Right atrium auricular region (tissue), 2 donors: ENCODE measurements at regions not wholly inside any gene's neighbourhood (a gene's known extent, or its start where the extent isn't known, plus 50 kb on each side); places are given as distances from the start of the nearest gene placed in this dataset.

Experiments
- DNase-seq: peaks from one replicate; pipeline ENCODE4 v3.0.0-alpha.2; 2019; ENCODE audit warnings: low spot score
- H3K27ac ChIP-seq, 2 donors: fragments of 200-600 bp; sonication (generic); 1 replicate in 1 of 2; 2 replicates in 1 of 2; pipeline ENCODE4 v1.5.1; 2016 to 2019
- H3K27me3 ChIP-seq, 2 donors: fragments of 200-600 bp; sonication (generic); one replicate each; pipeline versions ENCODE4 v1.5.1 to v1.6.0; 2017 to 2019
- H3K36me3 ChIP-seq: fragments of 200-600 bp; sonication (generic); one replicate; pipeline ENCODE4 v1.5.1; 2016
- H3K4me1 ChIP-seq, 2 donors: fragments of 200-600 bp; sonication (generic); one replicate each; pipeline versions ENCODE4 v1.5.1 to v1.6.0; 2017 to 2019
- H3K4me3 ChIP-seq, 2 donors: fragments of 200-600 bp; sonication (generic); 1 replicate in 1 of 2; 2 replicates in 1 of 2; pipeline ENCODE4 v1.5.1; 2017 to 2019; ENCODE audit warnings: mild to moderate bottlenecking in 1 of 2, moderate library complexity in 1 of 2
- H3K9me3 ChIP-seq, 2 donors: fragments of 200-600 bp; sonication (generic); one replicate each; pipeline ENCODE4 v1.5.1; 2019
- TF ChIP-seq, protein P1 (sequence below), 2 donors: fragments of 200-600 bp; sonication (generic); IDR thresholded peaks; one replicate each; pipeline ENCODE4 v1.5.1; 2019; ENCODE audit warnings: antibody characterized with exemption in 2 of 2

DNA sequence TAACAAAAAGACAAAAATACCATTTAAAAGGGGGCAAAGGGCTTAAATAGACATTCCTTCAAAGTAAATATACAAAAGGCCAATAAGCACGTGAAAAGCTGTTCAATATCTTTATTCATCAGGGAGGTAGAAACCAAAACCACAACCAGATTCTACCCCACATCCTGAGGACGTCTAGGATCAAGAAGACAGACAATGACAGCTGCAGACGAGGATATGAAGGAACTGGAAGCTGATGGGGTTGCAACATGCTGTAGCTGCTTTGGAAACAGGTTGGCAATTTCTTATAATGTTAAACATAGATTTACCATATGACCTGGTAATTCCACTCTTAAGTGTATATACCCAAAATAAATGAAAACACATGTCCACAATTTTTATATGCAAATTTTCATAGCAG, 85.1 kb upstream of the C14orf180 start:
- Histone ChIP-seq H3K9me3 (peaks cover 0 to 8% of the 10 kb centered on the region in 2 donors), H3K36me3 (no peaks in the 10 kb centered on the region), H3K4me3 (no peak overlapping the region), H3K4me1 (no peaks in the 10 kb centered on the region), H3K27me3 (no peaks in the 10 kb centered on the region), H3K27ac (no peak overlapping the region)
- TF ChIP-seq, protein P1, sequence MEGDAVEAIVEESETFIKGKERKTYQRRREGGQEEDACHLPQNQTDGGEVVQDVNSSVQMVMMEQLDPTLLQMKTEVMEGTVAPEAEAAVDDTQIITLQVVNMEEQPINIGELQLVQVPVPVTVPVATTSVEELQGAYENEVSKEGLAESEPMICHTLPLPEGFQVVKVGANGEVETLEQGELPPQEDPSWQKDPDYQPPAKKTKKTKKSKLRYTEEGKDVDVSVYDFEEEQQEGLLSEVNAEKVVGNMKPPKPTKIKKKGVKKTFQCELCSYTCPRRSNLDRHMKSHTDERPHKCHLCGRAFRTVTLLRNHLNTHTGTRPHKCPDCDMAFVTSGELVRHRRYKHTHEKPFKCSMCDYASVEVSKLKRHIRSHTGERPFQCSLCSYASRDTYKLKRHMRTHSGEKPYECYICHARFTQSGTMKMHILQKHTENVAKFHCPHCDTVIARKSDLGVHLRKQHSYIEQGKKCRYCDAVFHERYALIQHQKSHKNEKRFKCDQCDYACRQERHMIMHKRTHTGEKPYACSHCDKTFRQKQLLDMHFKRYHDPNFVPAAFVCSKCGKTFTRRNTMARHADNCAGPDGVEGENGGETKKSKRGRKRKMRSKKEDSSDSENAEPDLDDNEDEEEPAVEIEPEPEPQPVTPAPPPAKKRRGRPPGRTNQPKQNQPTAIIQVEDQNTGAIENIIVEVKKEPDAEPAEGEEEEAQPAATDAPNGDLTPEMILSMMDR (IDR thresholded peaks at IDR 0.05): no peak
- DNase-seq: no peak

GRCh38 chr14:104496095-104496494, 83.5 kb upstream of the C14orf180 start:
- no peaks in the 10 kb centered on the region for H3K27me3 ChIP-seq
- H3K9me3 ChIP-seq: peaks cover 0 to 11% of the 10 kb centered on the region in 2 donors
- no peaks in the 10 kb centered on the region for H3K4me1 ChIP-seq
- H3K36me3 ChIP-seq: no peaks in the 10 kb centered on the region
- DNase-seq: no peak
- no peak overlapping the region for H3K4me3 ChIP-seq
- H3K27ac ChIP-seq: no peak overlapping the region
- TF ChIP-seq, protein P1 (IDR thresholded peaks at IDR 0.05): no peak

DNA sequence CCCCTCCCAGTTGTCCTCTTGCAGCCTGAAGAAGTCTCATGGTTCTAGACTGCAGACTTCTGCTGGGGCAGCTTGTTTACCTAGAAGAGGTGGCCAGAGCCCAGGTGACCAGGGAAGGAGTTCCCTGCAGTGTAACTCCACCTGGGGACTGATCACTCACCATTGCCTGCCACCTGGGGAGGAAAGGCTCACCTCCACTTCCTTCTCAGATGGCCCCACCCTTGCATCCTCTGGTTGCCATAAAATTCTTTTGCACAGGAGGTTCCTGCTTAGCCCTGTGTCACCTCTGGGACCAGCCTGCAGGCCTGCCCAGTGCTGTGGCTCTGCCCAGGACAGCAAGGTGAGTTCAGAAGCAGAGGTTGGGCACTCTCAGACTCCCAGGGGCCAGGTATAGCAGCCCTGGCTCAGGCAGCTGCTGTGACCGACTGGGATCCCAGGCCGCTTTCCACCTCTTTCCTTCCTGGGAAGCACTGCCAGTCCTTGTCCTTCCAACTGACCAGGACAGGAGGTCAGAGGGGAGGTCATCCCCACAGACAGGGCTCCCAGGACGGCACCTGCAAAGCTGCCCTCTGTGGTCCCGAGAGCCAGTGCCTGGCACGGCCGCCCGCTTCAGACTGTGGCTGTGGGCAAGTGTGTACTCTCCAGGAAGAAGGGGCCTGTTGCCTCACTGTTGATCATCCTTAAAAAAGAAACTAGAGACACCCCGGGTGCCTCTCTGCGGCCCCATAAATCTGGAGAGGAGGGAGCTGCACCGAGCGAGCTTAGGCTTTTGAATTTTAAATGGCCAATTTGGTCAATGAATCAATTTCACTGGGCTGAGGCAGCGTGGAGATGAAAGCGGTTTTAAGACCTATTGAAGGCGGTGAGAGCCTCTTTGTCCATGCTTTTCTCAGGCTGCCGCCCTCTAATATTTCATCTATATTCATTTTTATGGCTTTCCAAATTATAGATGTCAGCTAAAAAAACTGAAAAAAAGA, 79.5 kb upstream of the C14orf180 start:
- no peaks in the 10 kb centered on the region for H3K27me3 ChIP-seq
- no peaks in the 10 kb centered on the region for H3K36me3 ChIP-seq
- H3K4me3 ChIP-seq: no peak overlapping the region
- H3K9me3 ChIP-seq: peaks cover 0 to 33% of the 10 kb centered on the region in 2 donors
- H3K27ac ChIP-seq: no peak overlapping the region
- TF ChIP-seq, protein P1 (IDR thresholded peaks at IDR 0.05): no peak
- DNase-seq: no peak
- no peaks in the 10 kb centered on the region for H3K4me1 ChIP-seq

DNA sequence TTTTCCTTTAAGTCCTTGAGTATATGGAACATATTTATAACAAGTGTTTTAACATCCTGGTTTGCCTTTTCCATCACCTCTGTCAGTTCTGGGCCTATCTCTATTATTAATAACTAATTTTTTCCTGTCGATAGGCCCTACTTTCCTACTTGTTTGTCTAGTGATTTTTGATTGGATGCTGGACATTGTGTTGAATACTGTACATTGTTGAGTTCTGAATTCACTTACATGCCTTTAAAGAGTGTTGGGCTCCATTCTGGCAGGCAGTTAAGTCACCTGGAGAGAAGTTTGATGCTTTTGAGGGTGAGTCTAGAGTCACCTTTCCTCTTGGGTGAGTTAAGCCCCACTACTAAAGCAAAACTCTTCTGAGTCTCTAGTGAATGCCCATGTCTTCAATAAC, 77.5 kb upstream of the C14orf180 start:
- no peaks in the 10 kb centered on the region for H3K4me1 ChIP-seq
- H3K4me3 ChIP-seq: no peak overlapping the region
- peaks cover 0 to 25% of the 10 kb centered on the region in 2 donors for H3K9me3 ChIP-seq
- H3K27ac ChIP-seq: no peak overlapping the region
- no peaks in the 10 kb centered on the region for H3K36me3 ChIP-seq
- no peaks in the 10 kb centered on the region for H3K27me3 ChIP-seq
- TF ChIP-seq, protein P1 (IDR thresholded peaks at IDR 0.05): no peak
- DNase-seq: no peak

GRCh38 chr14:104503691-104504090, 75.9 kb upstream of the C14orf180 start:
- Histone ChIP-seq H3K27me3 (no peaks in the 10 kb centered on the region), H3K27ac (no peak overlapping the region), H3K9me3 (peaks cover 0 to 35% of the 10 kb centered on the region in 2 donors), H3K36me3 (no peaks in the 10 kb centered on the region), H3K4me1 (no peaks in the 10 kb centered on the region), H3K4me3 (no peak overlapping the region)
- TF ChIP-seq, protein P1 (IDR thresholded peaks at IDR 0.05): no peak
- no peak for DNase-seq
